Tongue (tissue), 1 donor: ENCODE measurements at regions not wholly inside any gene's neighbourhood (a gene's known extent, or its start where the extent isn't known, plus 50 kb on each side); places are given as distances from the start of the nearest gene placed in this dataset.
"Not testable (repeated sequence)": the region's sequence is repeated elsewhere in the genome, so short reads cannot be mapped to it uniquely, and the experiment has no call there.

Experiments used
- DNase-seq: peaks from one replicate; pipeline ENCODE4 v3.0.0-alpha.2; 2015

DNA sequence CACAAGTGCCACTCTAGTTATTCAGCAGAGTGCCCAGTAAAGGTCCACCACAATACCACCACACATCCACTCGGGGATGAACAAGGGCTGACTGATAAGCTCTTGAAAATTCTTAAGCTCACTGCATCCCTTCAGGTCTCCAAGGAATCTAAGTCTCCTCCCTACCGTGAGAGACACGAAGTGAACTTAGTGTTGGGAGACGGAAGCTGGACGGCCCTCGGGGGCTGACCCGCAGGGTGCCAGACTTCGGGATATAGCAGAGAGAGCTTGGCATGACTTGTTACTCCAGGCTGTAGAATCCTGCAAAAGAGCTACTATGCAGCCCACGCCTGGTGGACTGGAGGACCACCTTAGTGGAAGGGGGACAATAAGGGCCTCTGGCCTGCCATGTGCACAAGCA is 75.1 kb downstream of the LYZL1 start:
- DNase-seq: not testable (repeated sequence)

DNA sequence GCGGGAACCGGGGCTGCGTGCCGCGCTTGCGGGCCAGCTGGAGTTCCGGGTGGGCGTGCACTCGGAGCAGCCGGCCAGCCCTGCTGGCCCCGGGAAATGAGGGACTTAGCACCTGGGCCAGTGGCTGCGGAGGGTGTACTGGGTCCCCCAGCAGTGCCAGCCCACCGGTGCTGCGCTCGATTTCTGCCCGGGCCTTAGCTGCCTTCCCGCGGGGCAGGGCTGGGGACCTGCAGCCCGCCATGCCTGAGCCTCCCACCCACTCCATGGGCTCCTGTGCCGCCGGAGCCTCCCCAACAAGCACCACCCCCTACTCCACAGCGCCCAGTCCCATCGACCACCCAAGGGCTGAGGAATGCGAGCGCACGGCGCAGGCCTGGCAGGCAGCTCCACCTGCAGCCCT is 77.3 kb downstream of the LYZL1 start:
- DNase-seq: not testable (repeated sequence)

DNA sequence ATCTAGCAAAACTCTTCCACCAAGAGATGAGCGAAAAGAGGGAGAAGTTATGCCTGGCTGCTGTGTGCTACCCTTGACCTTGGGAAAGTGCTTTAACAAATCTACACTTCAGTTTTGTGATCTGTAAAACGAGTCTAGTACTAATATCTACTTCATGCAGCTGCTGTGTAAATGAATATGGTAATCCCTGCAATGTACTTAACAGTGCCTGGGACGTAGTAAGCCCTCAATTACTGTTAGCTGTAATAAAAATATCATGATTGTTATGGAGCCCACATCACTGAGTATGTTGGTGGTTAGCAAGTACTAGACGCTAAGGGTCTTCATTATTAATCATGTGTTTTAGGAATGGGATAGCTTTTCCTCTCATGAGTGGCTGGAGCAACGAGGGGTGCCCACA is 80.5 kb downstream of the LYZL1 start:
- peak; percentile 57 for DNase-seq

DNA sequence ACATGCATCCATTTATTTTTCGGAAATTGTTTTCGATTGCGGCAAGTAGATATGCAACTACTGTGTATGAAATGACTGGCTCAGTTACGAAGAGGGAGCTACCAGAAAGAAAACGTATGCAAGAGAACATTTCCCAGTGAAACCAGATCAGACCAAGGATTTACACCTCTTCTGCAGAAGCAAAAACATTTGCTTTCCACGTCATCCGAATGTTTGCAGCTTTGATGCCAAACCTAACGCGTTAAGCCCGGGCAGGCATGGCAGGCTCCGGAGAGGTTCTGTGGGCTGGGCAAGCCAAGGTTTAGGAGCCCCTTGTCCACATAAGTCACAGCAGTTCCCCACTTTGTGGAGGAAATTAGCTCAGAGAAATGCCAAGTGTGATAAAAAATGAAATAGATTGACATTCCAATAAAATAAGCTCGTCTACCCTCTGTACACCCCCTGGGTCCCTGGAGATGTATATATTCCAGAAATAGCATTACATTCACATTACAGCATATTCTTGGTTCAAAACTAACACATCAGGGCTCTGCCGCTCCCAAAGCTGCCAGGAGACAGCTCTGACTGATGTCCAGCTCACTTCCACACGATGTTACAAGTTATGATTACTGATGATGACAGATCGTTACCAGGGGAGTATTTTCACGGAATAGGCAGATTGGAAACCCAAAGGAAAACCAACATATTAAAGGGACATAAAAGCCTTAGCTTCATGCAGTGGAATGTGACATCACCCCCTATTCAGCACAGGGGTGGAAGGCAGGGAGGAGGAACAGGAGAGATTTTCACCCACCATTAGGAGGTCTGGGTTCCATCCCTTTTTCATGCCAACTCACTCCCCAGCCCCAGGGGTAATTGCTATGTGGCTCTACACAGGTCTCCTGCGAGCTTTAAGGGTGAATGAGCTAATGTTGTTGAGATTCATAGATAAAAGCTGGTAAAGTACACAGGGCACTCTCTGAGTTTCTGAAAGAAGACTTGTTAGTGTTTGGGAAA is 81.5 kb downstream of the LYZL1 start:
- DNase-seq: peak; percentile 81

DNA sequence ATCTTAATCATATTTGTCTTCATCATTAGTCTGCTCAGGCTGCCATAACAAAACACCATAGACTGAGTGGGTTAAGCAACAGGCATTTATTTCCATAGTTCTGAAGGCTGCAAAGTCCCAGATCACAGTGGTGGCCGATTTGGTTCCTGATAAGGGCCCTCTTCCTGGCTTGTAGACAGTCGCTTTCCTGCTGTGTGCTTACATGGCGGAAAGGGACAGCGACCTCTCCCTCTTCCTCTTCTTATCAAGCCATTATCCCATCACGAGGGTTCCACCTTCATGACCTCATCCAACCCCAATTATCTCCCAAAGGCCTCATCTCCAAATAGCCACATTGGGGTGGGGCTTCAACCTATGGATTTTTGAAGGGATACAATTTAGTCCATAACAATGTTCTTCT is 84.0 kb downstream of the LYZL1 start:
- no peak for DNase-seq

DNA sequence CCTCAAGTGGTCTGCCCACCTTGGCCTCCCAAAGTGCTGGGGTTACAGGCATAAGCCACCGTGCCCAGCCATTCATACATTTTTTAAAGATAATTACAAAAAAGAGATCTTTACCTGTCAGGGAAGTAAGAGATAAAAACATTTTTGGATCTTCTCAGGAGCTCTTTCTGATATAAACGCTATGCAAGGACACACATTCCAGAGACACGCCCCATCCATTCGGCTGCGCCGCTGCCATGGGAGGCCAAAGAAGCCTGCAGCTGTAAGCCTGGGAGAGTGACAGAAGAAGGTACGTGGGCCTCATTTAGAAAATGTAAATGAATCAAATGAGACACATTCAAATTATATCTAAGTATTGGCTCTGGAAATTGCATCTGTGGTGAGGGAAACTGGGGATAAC is 85.3 kb downstream of the LYZL1 start:
- no peak for DNase-seq

DNA sequence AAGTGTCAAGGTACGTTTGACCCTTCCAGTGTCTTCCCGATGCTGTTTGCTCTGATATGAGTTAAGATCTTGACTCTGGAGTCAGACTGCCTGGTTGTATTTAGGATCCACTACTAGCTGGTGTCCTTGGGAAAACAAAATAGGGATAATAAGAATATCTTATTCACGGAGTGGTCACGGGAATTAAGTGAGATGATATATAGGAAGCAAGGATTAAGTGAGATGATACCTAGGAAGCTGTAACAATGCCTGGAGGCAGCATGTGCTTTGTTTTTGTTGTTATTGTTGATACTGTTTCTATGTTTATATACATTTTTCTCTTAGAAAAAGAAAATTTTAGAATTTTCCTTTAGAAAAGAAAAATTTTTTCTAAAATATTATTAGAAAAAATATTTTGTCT is 87.0 kb downstream of the LYZL1 start:
- no peak for DNase-seq

DNA sequence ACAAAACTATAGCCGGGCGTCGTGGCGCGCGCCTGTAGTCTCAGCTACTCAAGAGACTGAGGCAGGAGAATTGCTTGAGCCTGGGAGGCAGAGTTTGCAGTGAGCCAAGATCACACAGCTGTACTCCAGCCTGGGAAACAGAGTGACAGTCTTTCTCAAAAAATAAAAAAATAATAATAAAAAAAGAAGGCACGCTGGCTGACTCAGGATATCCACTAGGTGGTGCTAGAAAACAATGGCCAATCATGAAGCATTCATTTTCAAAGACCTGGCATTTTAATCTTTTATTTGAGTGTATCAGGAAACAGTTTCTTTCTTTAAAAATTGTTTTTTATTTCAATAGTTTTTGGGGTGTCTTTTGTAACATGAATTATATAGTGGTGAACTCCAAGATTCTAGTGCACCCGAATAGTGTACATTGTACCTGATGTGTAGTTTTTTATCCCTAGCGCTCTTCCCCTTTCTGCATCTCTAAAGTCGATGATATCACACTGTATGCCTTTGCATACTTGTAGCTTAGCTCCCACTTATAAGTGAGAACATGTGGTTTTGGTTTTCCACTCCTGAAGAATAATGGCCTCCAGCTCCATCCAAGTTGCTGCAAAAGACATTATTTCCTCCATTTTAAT is 88.6 kb downstream of the LYZL1 start:
- DNase-seq: peak; percentile 36

DNA sequence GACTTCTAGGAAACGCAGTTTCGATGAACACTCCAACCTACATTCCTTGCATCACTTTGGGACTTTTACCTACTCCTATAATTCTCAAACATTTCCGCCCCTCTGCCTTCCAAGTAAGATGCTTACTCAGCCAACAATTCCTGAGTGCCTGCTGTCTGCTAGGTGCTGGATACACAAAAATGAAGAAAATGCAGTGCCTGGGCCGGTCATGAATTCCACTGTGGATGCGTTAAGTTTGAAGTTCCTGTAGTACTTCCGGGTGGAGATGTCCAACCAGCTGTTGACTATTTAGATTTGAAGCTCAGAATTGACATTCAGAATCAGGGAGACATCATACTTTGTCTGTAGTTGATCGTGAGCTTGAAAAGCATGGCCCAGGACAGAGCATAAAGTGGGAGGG is 89.2 kb downstream of the LYZL1 start:
- no peak for DNase-seq

DNA sequence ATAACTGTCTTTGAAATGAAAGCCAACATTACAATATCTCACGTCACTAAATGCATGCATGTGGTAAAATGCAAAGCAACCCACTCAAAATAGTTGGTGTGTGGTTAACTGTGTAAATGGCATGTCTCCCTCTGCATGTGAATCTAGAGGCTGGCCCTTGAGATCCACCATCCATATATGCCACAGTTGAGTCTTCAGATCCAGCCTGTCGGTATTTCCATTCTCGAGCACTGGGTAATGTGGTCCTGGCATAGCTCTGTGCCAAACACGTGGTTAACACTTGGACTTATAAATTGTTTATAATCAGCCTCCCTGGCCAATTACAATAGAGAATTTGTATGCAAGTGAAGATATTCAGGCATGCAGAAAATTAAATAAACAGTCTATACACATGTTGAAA is 90.3 kb downstream of the LYZL1 start:
- peak; percentile 24 for DNase-seq

DNA sequence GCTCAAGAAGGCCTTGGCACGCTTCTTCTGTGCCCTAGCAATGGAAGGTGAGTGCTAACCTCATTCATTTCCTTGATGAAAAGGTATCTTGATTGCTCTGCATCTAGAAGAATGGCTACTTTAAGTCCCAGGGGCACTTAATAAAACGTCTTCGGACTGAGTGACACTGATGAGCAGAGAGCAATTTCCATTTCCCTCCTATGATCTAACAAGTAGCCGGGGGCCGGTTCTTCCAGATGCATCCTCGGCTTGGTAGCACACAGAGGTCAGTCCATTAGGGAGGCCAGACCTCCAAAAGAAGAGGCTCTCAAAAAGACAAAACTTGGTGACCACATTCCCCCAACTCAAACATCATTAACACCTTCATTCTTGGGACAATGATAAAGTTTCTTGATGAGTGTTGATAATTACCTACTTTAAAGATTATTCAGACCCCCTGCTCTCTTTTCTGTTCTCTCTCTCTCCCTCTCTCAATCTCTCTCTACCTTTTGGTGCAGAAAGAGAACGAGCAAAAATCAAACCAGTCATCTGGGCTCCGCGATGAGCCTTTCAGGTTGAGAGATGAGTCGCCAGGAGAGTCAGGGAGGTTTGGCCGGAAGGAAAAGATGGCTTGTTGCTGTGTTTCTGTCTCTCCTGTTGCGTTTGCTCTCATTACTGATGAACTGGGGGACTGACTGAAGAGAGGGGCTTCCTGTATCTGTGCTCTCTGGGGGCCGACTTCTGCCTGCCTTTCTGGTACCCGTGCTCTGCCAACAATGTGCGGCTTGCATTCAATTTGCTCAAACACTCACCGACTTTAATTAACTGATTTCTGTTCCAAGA is 91.1 kb downstream of the LYZL1 start:
- not testable (repeated sequence) for DNase-seq

DNA sequence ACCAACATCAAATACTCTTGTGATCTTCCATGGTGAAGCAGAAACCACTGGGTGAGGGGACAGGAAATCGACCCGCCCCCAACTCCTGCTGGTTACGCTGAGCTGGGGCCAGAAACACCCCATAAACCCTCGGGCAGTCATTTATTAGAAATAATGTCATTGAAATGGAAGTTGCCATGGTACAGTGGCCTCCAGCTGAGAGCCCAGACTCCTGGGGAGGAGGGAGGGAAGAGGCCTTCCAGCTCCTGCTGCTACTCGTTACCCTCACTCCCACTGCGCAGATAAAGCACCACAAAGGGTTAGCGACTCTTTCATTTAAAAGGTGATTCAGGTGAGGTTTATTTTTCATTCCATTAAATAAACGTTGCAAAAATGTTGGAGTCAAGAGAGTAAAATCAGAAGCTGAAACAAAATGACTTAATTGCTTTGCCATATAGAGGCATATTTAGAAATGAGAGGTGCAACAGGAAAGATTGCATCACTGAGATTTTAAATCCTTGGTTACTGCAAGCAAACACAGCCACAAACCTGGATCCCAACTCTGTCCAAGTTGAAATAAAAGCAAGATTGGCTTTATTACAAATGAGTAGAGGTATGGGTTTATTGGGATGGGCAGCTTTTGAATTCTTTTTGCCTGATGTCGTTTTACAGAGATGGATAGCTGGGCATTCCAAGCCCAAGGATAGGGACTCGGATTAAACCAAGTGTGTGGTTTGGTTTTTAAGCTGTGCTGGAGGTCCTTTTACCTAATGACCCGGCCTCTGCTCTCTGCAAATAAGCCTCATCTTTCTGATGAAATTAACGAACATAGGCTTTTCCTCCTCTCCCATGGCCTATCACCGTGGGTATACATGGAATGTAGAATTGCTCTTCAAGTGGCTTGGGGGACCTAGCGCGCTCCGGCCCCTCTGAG is 92.0 kb downstream of the LYZL1 start:
- not testable (repeated sequence) for DNase-seq

DNA sequence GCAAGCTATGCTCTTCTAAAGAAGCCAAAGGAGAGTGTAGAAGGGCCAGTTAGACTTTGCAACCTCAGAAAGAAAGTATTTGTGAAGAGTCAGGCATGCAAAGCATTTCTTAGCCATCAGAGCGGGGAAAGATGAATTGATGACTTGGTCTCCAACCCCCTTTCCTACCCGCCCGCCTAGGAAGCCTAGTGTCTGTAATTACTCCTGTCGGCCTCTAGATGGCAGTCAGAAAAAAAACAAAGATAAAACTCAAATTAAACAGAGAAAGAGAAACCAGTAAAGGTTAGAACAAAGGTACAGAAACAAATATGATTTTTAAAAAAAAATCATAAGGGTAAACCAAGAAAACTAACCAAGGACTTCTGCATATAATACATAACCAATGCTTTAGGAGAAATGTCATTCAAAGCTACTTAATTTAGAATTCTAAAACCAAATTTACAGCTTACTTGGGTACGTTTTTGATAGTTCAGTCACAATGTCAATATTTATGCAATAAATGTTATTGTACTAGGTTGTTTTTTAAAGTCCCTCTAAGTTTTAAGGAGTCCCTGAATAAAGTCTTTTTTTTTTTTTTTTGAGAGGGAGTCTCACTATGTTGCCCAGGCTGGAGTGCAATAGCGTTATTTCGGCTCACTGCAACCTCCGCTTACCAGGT is 97.6 kb downstream of the LYZL1 start:
- peak; percentile 55 for DNase-seq

DNA sequence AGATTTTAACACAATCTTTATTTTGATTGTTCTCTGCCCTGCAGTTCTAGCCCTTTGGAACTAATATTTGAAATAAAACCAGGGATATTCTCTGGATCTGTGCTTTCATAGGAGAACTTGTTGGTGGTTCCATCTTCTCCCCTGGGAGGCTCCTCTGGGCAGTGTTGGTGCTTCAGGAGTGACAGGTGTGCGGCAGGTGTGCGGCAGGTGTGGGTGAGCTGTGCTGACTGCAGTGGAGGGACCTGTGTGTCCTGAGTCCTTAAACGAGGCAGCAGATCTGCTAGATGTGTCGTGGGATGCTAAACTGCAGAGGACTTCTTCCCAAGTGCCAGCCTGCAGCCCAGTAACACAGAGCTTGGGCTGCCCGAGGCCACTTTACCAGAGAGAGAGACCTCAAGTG is 98.4 kb downstream of the LYZL1 start:
- no peak for DNase-seq

DNA sequence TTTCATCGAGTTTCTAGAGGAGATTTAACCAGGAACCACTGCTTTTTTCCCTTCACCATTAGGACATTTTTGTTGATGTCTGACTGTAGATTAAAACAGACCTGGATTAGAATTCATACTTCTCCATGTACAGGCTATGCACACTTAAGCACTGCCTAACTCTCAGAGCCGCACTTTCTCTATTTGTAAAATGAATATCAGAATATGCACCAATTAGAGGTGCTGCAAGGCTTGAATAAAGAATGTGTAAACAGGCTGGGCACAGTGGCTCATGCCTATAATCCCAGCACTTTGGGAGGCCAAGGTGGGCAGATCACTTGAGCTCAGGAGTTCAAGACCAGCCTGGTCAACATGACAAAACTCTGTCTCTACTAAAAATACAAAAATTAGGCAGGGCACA is 99.2 kb downstream of the LYZL1 start:
- not testable (repeated sequence) for DNase-seq

DNA sequence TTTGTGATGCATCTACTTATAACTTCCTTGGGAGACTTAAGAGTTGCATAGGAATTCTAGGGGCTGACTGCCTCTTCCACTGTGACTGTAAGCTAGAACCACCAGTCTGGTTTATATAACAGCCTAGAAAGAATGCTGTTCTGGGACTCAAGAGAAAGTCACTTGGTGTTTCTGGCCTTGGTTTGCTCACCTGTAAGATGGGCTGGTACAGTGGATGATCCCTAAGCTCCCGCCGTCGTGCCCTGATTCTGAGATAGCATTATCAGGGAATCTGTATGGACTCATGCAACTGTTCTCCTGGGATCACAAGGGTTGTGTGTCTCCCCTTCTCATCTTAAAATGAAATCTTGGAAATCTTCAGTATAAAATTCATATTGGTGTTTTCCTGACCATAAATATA is 100.6 kb downstream of the LYZL1 start:
- DNase-seq: no peak

DNA sequence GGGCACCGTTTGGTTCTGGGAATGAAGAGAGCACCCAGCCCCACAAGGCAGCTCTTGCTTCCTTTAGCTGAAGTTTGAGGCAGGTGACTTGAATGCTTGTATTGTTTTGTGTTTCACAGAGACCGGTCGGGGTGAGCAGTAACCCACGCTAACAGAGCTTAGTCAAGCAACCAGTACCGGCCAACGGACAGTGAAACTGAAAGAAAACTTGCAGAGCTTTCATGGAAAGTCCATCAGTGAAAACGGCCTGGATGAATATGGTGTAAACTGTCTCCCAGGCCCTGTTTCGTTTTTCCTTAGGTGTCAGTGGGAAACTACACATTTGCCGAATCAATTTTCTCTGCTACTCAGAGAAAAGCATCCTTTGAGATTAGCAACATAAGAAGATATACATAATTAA is 101.1 kb downstream of the LYZL1 start:
- DNase-seq: no peak

DNA sequence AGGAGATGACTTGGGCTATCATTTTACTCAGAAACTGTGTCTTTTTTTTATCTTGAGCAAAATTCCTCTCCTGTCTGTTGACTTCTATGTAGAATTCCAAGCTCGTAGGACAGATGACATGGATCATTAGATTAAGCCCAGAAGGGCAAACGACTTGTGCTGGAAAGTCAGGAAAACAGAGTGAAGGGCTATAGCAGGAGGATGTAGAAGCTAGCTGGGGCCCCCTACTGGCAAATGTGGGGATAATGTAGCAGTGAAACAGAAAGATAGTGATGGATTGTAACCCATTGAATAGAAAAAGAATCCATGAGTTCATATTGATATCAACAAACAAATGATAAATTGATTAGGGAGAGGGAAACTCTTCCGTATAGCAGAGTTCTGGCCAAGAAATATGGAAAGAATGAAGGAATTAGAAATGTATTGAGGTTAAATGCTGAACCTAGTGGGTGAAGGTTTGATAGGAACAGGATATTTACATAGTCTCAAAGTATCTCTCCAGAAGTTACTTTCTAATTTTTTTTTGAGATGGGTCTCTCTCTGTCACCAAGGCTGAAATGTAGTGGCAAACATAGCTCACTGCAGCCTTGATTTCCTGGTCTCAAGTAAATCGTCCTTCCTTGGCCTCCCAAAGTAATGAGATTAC is 103.6 kb downstream of the LYZL1 start:
- DNase-seq: peak; percentile 61

DNA sequence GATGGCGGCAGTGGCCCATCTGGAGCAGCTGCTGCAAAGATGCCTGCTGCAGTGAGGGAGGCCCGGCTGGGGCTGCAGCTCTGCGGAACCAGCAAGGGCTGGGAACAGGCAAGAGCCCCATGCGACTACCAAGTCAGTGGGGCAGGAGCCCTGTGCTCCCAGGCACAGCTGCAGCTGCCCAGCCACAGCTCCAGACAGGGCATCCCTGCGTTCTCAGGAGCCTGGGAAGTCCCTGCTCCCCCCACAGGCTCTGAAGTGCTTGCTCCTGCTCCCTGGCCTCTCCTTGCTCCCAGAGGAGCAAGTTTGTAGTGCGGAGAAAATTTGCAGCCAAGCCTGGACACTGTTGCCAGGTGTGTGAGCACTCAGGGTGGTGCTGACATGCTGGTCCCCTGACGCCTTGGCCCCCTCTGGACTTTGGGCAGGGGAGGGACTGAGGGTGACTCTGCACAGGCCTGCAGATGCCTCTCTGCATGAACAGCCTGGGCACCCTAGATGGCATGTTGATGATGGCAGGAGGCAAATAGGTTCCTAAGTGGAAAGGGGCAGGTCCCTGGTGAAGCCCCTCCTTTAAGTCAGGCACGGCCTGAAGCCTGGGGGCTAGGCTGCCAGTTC is 105.6 kb downstream of the LYZL1 start:
- DNase-seq: no peak

DNA sequence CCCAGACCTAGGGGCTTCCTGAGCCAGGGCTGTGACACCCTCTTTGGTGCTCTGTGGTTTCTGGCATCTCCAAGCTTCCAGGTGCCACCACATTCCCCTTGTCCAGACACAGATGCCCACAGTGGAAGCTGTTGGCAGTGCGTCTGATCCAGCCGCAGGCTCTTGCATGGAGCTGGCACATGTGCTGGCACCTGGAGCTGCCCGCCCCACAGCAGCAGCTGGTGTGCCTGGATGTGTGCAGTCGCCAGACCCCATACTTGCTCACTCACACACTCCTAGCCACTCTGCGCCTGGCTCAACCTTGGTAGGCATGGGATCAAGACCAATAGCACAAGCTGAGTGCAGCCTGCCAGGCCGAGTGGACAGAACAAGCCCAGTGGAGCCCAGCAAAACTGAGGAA is 106.5 kb downstream of the LYZL1 start:
- no peak for DNase-seq
